HCT116 (cell line): ENCODE measurements at regions not wholly inside any gene's neighbourhood (a gene's known extent, or its start where the extent isn't known, plus 50 kb on each side); places are given as distances from the start of the nearest gene placed in this dataset.

Experiments used
- ATAC-seq: fragments of 200-7000 bp; cut with Tn5 transposase; 2 replicates; pipeline ENCODE4 v1.9.1; 2020; ENCODE audit warnings: mild to moderate bottlenecking, moderate library complexity
- BruUV-seq: library from RNA; stranded (reverse); fragments of 400-500 nt; replicated peaks from 2 replicates; lab custom pipeline; 2021; lab: Mats Ljungman, UMichigan
- CTCF ChIA-PET: fragments of 300-600 bp; sonication (Branson Sonifier 250); formaldehyde crosslinking; loops from one replicate; lab custom pipeline; 2021; ENCODE audit warnings: antibody characterized with exemption; lab: Charles Lee
- POLR2A ChIA-PET: fragments of 300-600, 350-600 bp; sonication (Branson Sonifier 250); formaldehyde crosslinking; loops from one replicate; lab custom pipeline; 2021; ENCODE audit warnings: antibody characterized with exemption; lab: Charles Lee
- RAD21 ChIA-PET, 2 experiments: fragments of 300-600 bp; sonication (Branson Sonifier 250); formaldehyde crosslinking; loops; one replicate each; lab custom pipeline; 2023; ENCODE audit warnings: low total read pairs in 2 of 2; ENCODE audit not compliant: uncharacterized antibody in 2 of 2, unreplicated experiment in 2 of 2, low non-redundant PET in 1 of 2; lab: Charles Lee
- DNase-seq: peaks from one replicate; pipeline ENCODE4 v3.0.0-alpha.2; 2010; ENCODE audit warnings: low read depth, low spot score
- H2AFZ ChIP-seq: fragments of 200-600 bp; shearing (Covaris generic), sonication (generic); 2 replicates; pipeline ENCODE4 v1.6.1; 2017; ENCODE audit warnings: low read depth, mixed run types, mixed read lengths, antibody characterized with exemption, low read length; ENCODE audit not compliant: poor library complexity, severe bottlenecking
- H3K27ac ChIP-seq: 2 replicates; pipeline ENCODE4 v1.5.1; 2012; ENCODE audit warnings: low read depth, low read length
- H3K27me3 ChIP-seq: fragments of 200-600 bp; sonication (generic); 2 replicates; pipeline ENCODE4 v1.6.1; 2016; ENCODE audit warnings: mixed run types, low read length, mixed read lengths; ENCODE audit not compliant: insufficient read depth
- H3K36me3 ChIP-seq, 2 experiments: fragments of 200-500 bp in 1 of 2; fragments of 200-600 bp in 1 of 2; sonication (Bioruptor generic) in 1 of 2; sonication (generic) in 1 of 2; 2 replicates each; pipeline versions ENCODE4 v1.5.1 to v1.6.1; 2014 to 2016; ENCODE audit warnings: low read length in 2 of 2, inconsistent platforms in 1 of 2, mixed read lengths in 1 of 2, mixed run types in 1 of 2; ENCODE audit not compliant: insufficient read depth in 2 of 2, control insufficient read depth in 1 of 2
- H3K4me1 ChIP-seq, 2 experiments: fragments of 200-600 bp in 1 of 2; sonication (generic) in 1 of 2; 2 replicates each; pipeline versions ENCODE4 v1.5.1 to v1.6.1; 2012 to 2017; ENCODE audit warnings: low read length in 2 of 2, inconsistent platforms in 1 of 2, mild to moderate bottlenecking in 1 of 2, mixed read lengths in 1 of 2, mixed run types in 1 of 2, moderate library complexity in 1 of 2; ENCODE audit not compliant: insufficient read depth in 2 of 2, control insufficient read depth in 1 of 2
- H3K4me2 ChIP-seq: fragments of 200-600 bp; sonication (generic); 2 replicates; pipeline ENCODE4 v1.6.1; 2017; ENCODE audit warnings: mixed run types, low read length, mixed read lengths
- H3K4me3 ChIP-seq, 2 experiments: fragments of 200-600 bp in 1 of 2; sonication (generic) in 1 of 2; replicated peaks in 1 of 2; 2 replicates each; pipeline ENCODE4 v1.5.1; 2011 to 2016; ENCODE audit warnings: low read length in 2 of 2, control low read depth in 1 of 2, low read depth in 1 of 2, mild to moderate bottlenecking in 1 of 2, mixed read lengths in 1 of 2, mixed run types in 1 of 2
- H3K79me2 ChIP-seq: fragments of 200-600 bp; sonication (generic); 2 replicates; pipeline ENCODE4 v1.6.1; 2017; ENCODE audit warnings: mild to moderate bottlenecking, mixed run types, low read length, moderate library complexity, mixed read lengths; ENCODE audit not compliant: insufficient read depth
- H3K9ac ChIP-seq: fragments of 200-600 bp; sonication (generic); 2 replicates; pipeline ENCODE4 v1.6.1; 2016; ENCODE audit warnings: low read length, mixed read lengths
- H3K9me2 ChIP-seq: fragments of 200-600 bp; sonication (generic), shearing (Covaris generic); 2 replicates; pipeline ENCODE4 v1.6.1; 2017; ENCODE audit warnings: mixed run types, mild to moderate bottlenecking, moderate library complexity; ENCODE audit not compliant: insufficient read depth
- H3K9me3 ChIP-seq, 2 experiments: fragments of 200-500 bp in 1 of 2; fragments of 200-600 bp in 1 of 2; sonication (Bioruptor generic) in 1 of 2; sonication (generic) in 1 of 2; 2 replicates each; pipeline ENCODE4 v1.6.1; 2014 to 2017; ENCODE audit warnings: low read length in 2 of 2, mixed read lengths in 2 of 2, inconsistent platforms in 1 of 2, low read depth in 1 of 2, mild to moderate bottlenecking in 1 of 2, mixed run types in 1 of 2, moderate library complexity in 1 of 2; ENCODE audit not compliant: control insufficient read depth in 1 of 2, insufficient read depth in 1 of 2
- H4K20me1 ChIP-seq: fragments of 200-600 bp; sonication (generic), shearing (Covaris generic); 2 replicates; pipeline ENCODE4 v1.6.1; 2017; ENCODE audit warnings: mixed run types, mild to moderate bottlenecking, moderate library complexity; ENCODE audit not compliant: insufficient read depth
- CBX3 ChIP-seq: IDR thresholded peaks from 2 replicates; pipeline ENCODE4 v1.6.1; 2012; ENCODE audit warnings: low read depth
- EGR1 ChIP-seq: IDR thresholded peaks from 2 replicates; pipeline ENCODE4 v1.6.1; 2012; ENCODE audit warnings: low read depth
- ELF1 ChIP-seq: IDR thresholded peaks from 2 replicates; pipeline ENCODE4 v1.6.1; 2012; ENCODE audit warnings: low read depth, borderline replicate concordance
- JUND ChIP-seq: IDR thresholded peaks from 2 replicates; pipeline ENCODE4 v1.6.1; 2012
- POLR2A ChIP-seq: IDR thresholded peaks from 2 replicates; pipeline ENCODE4 v1.7.0; 2011; ENCODE audit warnings: borderline replicate concordance; ENCODE audit not compliant: insufficient read depth, insufficient read length; ENCODE audit errors: extremely low read depth
- POLR2AphosphoS5 ChIP-seq: IDR thresholded peaks from 2 replicates; pipeline ENCODE4 v1.6.1; 2011; ENCODE audit warnings: mild to moderate bottlenecking, low read depth, low read length, moderate library complexity
- SP1 ChIP-seq: IDR thresholded peaks from 2 replicates; pipeline ENCODE4 v1.6.1; 2012; ENCODE audit warnings: low read depth
- SRF ChIP-seq: IDR thresholded peaks from 2 replicates; pipeline ENCODE4 v1.6.1; 2012; ENCODE audit warnings: low read depth
- TCF7L2 ChIP-seq: IDR thresholded peaks from 2 replicates; pipeline ENCODE4 v1.7.0; 2011; ENCODE audit warnings: borderline replicate concordance, inconsistent platforms; ENCODE audit not compliant: insufficient read depth, insufficient read length; ENCODE audit errors: extremely low read depth
- intact Hi-C: fragments of 100-400 bp; cut with micrococcal nuclease; formaldehyde crosslinking; loops from 2 replicates; pipeline ENCODE4 v1.10.0; 2022
- TF ChIP-seq, protein P1 (sequence below): IDR thresholded peaks from 2 replicates; pipeline ENCODE4 v1.6.1; 2012
- TF ChIP-seq, protein P2 (sequence below), 3 experiments: fragments of 200-600 bp in 1 of 3; sonication (generic) in 1 of 3; IDR thresholded peaks in 2 of 3; conservative IDR thresholded peaks in 1 of 3; 2 replicates each; pipeline ENCODE4 v1.5.1; 2012 to 2017; ENCODE audit warnings: low read depth in 2 of 3, low read length in 2 of 3, antibody characterized with exemption in 1 of 3, borderline replicate concordance in 1 of 3, control low read depth in 1 of 3, mild to moderate bottlenecking in 1 of 3, mixed read lengths in 1 of 3, mixed run types in 1 of 3, moderate library complexity in 1 of 3; ENCODE audit not compliant: insufficient read depth in 1 of 3
- TF ChIP-seq, protein P3 (sequence below): IDR thresholded peaks from 2 replicates; pipeline ENCODE4 v1.6.1; 2012; ENCODE audit warnings: low read depth

DNA sequence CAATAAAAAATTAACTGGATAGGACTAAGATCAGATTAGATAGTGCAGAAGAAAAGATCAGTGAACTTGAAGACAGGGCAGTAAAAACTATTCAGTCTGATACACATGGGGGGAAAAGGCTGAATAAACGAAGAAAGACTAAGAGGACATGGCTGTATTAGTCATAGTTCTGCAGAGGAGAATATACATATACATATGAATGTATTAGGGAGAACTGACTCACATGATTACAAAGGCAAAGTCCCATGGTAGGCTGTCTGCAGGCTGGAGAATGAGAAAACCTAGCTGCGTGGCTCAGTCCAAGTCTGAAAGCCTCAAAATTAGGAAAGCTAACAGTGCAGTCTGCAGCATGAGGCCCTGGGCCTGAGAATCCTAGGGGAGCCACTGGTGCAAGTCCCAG lies 98.2 kb upstream of the GNAO1 start:
- H3K9me2 ChIP-seq: no peaks in the 10 kb centered on the region
- H3K4me1 ChIP-seq: no peaks in the 10 kb centered on the region
- H3K9me3 ChIP-seq: no peaks in the 10 kb centered on the region
- RAD21 ChIA-PET: no interaction called here
- DNase-seq: no peak
- H3K4me3 ChIP-seq: no peak overlapping the region
- H3K27me3 ChIP-seq: peaks cover 50% of the 10 kb centered on the region
- no peaks in the 10 kb centered on the region for H4K20me1 ChIP-seq
- no peaks in the 10 kb centered on the region for H3K36me3 ChIP-seq
- no peak for ATAC-seq
- no peak overlapping the region for H3K4me2 ChIP-seq
- no peak overlapping the region for H2AFZ ChIP-seq
- BruUV-seq: no TSS peak
- POLR2A ChIA-PET: no interaction called here
- CTCF ChIA-PET: no interaction called here
- intact Hi-C loops: no loop called here
- H3K27ac ChIP-seq: no peak overlapping the region
- H3K9ac ChIP-seq: no peak overlapping the region
- H3K79me2 ChIP-seq: no peaks in the 10 kb centered on the region
- TF ChIP-seq TCF7L2: no peak
- TF ChIP-seq, protein P1, sequence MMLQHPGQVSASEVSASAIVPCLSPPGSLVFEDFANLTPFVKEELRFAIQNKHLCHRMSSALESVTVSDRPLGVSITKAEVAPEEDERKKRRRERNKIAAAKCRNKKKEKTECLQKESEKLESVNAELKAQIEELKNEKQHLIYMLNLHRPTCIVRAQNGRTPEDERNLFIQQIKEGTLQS: no peak
- no peak for TF ChIP-seq EGR1
- TF ChIP-seq CBX3: no peak
- TF ChIP-seq SP1: no peak
- TF ChIP-seq, protein P2, sequence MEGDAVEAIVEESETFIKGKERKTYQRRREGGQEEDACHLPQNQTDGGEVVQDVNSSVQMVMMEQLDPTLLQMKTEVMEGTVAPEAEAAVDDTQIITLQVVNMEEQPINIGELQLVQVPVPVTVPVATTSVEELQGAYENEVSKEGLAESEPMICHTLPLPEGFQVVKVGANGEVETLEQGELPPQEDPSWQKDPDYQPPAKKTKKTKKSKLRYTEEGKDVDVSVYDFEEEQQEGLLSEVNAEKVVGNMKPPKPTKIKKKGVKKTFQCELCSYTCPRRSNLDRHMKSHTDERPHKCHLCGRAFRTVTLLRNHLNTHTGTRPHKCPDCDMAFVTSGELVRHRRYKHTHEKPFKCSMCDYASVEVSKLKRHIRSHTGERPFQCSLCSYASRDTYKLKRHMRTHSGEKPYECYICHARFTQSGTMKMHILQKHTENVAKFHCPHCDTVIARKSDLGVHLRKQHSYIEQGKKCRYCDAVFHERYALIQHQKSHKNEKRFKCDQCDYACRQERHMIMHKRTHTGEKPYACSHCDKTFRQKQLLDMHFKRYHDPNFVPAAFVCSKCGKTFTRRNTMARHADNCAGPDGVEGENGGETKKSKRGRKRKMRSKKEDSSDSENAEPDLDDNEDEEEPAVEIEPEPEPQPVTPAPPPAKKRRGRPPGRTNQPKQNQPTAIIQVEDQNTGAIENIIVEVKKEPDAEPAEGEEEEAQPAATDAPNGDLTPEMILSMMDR (IDR thresholded peaks at IDR 0.05 in 2 of 3, conservative IDR thresholded peaks at IDR 0.05 in 1 of 3; ENCODE audit: borderline replicate concordance in 1 of 3, insufficient read depth in 1 of 3, low read depth in 2 of 3, low read length in 2 of 3): no peak
- TF ChIP-seq POLR2A: no peak
- TF ChIP-seq POLR2AphosphoS5: no peak
- TF ChIP-seq, protein P3, sequence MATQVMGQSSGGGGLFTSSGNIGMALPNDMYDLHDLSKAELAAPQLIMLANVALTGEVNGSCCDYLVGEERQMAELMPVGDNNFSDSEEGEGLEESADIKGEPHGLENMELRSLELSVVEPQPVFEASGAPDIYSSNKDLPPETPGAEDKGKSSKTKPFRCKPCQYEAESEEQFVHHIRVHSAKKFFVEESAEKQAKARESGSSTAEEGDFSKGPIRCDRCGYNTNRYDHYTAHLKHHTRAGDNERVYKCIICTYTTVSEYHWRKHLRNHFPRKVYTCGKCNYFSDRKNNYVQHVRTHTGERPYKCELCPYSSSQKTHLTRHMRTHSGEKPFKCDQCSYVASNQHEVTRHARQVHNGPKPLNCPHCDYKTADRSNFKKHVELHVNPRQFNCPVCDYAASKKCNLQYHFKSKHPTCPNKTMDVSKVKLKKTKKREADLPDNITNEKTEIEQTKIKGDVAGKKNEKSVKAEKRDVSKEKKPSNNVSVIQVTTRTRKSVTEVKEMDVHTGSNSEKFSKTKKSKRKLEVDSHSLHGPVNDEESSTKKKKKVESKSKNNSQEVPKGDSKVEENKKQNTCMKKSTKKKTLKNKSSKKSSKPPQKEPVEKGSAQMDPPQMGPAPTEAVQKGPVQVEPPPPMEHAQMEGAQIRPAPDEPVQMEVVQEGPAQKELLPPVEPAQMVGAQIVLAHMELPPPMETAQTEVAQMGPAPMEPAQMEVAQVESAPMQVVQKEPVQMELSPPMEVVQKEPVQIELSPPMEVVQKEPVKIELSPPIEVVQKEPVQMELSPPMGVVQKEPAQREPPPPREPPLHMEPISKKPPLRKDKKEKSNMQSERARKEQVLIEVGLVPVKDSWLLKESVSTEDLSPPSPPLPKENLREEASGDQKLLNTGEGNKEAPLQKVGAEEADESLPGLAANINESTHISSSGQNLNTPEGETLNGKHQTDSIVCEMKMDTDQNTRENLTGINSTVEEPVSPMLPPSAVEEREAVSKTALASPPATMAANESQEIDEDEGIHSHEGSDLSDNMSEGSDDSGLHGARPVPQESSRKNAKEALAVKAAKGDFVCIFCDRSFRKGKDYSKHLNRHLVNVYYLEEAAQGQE: no peak
- no peak for TF ChIP-seq JUND
- no peak for TF ChIP-seq ELF1
- no peak for TF ChIP-seq SRF
- TF ChIP-seq, all 23 proteins: peak for 0
